GM18873 (cell line): ENCODE measurements at regions not wholly inside any gene's neighbourhood (a gene's known extent, or its start where the extent isn't known, plus 50 kb on each side); places are given as distances from the start of the nearest gene placed in this dataset.

Experiments used
- ATAC-seq: cut with Tn5 transposase; IDR thresholded peaks from one replicate; pipeline ENCODE4 v1.9.1; 2021; ENCODE audit warnings: mild to moderate bottlenecking, moderate library complexity, moderate number of reproducible peaks; ENCODE audit not compliant: unreplicated experiment, low FRiP score

DNA sequence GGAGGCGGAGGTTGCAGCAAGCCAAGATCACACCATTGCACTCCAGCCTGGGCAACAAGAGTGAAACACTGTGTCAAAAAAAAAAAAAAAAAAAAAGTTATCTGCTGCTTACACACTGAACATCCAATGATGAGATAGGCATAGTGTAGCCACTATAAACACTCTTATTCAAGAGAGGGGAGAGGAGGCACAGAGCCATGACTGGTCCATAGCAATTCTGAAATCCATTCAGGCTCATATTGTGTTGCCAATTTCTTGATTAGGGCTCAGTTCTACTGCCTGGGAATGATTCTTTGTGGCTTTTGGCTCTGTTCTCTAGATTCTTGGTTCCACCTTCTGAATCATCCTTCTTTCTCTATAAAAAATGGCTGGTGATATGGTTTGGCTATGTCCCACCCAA lies 136.1 kb downstream of the ZFP36L2 start:
- ATAC-seq: no peak

DNA sequence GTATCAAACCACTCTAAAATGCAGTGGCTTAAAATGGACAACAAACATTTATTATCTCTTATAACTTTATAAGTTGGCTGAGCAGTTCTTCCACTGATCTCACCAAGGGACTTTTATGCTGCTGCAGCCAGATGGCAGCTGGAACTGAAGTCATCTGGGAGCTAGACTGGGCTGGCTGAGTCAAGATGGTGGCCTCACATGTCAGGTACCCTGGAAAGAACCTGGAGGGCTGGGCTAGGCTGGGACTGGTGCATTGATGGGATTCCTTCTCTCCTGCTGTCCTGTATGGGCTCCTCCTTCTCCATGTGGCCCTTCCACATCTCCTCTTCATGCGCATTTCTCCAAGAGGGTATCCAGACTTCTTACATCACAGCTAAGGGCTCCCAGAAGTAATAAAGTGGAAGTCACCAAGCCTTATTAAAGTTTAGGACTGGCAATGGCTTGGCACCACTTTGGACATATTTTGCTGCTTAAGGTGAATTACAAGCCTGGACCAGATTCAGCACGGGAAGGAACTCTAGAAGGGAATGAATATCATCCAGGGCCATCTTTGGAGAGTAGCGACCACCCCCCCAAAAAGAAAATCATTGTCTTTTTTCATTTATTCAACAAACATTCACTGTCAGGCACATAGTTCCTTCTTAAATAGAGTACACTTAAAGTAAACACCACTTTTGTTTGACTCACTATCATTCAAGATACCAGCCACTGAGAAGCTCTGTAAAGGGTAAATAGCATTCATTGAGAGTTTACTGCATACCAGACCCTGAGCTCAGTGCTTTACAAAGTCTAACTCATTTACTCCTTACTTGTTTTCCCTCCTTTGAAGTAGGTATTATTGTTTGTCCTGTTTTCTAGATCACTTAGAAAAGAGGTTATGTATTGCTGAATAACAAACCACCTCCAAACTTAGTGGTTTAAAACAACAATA lies 138.0 kb downstream of the ZFP36L2 start:
- ATAC-seq: no peak

DNA sequence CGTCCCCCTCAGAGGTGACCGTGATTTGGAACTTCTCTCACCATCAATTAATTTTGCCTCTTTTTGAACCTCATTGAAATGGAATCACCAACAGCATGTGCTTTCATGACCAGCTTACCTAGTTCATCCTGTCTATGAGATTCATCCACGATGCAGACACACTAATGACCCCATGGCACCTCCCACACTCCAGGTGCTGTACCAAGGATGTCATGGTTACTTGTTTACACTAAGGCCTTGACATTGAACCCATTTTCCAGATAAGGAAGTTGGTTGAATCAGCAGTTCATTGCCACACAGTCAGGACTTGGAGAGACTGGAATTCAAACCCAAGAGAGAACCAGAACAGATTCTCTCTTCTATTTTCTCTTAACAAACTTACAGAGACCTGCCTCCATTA lies 139.0 kb downstream of the ZFP36L2 start:
- ATAC-seq: no peak

DNA sequence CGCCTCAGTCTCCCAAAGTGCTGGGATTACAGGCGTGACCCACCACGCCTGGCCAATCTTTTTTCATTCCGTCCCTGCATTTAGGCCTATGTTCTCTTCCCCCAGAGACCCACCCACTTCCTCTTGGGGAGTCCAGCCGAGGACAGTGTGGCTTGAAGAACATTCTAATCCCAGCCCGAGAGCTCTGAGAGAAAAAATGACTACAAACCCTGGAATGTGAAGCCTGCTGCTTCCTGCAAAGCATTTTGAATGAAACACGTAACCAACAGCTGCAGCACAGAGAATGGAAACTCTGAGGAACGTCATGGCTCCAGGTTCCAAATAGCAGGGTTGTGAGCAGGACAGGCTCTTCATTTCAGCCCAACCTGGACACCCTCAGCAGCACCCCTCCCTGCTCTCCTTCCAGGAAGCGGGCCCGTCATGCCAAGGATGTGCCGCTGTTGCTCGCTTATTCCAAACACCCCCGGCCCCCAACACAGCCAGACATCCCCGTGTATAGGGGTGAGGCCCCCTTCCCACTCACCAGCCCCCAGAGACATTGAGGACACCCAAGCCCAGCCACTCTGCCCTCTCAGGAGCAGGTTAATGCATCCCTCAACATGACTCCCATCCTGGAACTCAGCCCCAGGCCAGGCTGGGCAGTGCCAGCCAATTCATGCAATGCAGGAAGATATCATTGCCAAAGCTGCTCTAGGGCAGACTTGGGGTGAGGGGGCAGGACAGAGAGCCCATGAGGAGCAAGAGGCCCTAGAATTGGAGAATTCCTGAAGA lies 139.8 kb downstream of the ZFP36L2 start:
- no peak for ATAC-seq

DNA sequence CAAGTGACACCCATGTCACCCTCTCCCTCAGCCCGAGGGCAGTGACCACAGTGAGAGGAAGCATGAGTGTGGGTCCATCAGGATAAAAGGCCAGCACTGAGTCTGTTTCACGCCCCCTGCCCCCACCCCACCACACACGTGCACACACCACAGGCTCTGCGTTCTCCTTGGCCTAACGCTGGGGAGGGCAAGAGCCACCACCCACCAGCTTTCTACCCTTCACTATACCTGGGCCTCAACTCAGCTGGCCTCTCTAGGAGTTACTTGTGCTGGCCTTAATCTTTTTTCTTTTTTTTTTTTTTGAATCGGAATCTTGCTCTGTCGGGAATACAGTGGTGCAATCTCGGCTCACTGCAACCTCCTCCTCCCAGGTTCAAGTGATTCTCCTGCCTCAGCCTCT lies 140.5 kb downstream of the ZFP36L2 start:
- no peak for ATAC-seq

DNA sequence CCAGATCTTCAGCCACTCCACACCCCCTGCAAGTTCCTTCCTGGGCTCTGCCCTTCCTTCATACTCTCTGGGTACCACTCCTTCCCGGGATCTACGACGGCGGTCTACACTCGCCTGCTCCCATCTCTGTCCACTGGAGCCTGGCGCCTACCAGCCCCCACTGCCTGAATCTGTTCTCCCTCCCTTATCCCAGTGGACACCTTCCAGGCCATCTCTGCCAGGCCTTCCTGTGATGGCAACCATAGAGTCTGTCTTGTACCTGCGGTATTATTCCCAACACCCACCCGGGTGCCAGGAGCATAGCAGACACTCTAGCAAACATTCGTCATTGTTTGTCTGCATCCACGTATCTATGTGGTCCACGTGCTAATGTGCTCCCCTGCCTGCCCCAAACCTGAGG lies 140.9 kb downstream of the ZFP36L2 start:
- ATAC-seq: no peak

DNA sequence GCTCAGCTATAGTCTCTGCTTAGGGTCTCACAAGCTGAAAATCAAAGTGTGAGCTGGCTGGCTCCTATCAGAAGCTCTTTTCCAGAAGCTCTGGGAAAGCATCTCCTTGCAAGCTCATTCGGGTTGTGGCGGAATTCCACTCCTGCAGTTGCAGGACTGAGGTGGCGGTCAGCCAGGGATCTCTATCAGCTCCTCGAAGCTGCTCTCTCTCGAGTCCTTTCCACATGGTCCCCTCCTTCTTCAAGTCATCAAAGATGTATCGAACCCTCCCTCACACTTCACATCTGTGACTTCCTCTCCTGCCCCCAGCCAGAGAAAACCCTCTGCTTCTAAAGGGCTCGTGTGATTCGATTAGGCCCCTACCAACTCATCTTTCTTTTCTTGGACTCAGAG lies 141.7 kb downstream of the ZFP36L2 start:
- ATAC-seq: no peak

DNA sequence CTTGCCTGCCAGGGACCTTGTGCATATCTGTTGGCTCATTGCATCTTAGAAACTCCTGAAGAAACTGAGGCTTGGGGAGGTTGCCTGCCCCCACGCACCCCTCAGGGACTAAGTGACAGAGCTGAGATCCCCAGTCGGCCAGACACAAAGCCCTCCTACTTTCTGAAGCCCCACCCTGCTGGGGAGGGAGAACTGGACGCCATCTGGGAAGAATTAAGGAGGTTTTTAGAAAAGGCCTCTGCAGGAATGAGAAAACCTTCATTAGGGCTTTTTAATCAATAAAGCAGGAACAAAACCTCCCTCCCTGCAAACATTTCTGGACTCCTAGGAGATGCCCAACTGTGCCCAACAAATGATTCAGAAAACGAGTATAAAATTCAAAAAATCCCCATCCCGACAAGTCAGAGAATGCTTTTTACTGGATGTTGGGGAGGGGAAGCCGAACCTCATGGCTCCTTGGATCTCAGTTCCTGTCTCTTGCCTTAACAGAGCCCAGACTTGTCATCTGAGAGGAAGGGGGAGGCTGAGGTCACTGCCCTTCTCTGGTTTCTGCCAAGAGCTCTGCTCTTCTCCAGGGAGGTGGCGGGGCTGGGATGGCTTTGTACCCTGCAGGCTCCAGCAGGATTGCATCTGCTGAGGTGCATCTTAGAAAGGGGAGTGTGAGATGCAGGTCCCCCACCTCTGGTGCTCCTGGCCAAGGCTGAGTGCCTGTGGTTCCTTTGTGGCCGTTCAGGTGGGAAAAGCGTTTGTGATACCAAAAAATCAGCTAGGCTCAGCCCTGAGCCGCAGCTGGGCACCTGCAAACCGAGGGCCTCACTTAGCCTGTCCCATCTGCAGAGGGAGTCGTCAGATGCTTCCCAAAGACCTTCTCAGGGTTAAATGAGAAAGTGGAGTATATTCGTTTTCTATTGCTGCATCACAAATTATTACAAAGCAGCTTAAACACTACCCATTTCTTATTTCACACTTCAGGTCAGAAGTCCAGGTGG lies 142.4 kb downstream of the ZFP36L2 start:
- ATAC-seq: no peak

DNA sequence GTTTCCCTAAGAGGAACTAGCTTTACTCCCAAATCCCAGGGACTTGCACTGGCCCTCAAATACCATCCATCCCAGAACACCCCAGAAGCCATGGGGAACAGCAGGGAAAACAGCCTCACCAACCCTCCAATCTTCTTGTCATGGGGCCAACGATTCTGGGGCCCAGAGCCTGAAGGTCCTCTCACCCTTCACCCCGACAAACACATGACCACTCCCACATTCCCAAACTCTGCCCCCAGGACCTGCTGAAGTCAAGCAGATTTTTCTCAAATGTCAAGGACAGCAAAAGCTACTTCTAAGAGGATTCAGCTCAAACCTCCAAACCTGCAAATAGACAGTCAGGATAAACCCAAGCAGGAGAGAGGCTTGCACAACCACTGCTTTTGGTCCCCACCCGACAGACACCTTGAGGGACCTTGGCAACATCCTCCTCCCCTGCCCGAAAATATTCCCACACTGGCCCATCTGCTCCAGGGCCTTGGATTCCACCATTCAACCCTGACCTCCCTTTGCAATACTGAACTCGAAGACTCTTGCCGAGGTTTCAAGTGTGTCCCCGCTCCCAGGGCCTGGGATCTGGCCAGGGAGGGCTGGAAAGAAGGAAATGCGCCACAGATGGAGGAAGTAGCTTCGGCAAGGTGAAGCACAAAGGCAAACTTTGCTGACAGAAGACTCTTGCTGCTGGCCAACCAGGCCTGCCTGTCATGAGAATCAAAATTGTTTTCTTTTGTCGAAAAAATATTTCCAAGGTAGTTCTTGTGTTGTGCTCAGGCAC lies 143.3 kb downstream of the ZFP36L2 start:
- no peak for ATAC-seq

DNA sequence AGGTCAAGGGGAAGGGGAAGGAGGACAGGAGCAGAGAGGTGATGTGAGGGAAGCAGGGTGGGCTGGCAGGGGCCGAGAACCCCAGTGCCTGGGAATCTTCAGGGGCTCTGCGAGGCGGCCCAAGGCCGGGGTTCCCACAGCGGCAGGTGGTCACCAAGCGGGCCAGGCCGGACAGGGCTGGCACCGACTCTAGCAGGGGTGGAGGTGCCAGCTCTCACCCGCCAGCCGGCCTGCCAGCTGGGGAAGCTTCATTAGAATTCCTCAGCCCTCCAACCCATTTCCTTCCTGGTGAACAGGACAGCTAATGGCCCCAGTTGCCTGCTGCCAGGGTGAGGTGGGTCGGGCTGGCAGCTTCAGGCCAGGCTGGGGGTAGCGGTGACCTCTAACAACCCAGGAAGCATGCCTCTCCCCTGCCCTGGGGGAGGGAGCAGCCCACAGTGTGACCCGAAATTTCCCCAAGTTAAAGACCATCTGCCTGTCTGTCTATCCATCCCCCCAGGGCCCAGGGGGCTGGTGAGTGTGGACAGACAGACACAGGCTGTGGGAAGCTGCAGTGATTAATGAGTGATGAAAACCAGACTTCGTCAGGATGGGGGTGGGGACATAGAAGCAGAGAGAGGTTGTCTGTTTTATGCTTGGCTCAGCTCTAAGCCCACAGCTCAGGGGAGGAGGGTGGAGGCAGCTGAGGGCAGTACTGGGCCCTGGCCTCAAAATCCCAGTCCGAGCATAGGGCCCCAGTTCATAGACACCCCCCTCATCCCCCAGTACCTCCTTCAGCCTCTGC lies 144.1 kb downstream of the ZFP36L2 start:
- no peak for ATAC-seq

DNA sequence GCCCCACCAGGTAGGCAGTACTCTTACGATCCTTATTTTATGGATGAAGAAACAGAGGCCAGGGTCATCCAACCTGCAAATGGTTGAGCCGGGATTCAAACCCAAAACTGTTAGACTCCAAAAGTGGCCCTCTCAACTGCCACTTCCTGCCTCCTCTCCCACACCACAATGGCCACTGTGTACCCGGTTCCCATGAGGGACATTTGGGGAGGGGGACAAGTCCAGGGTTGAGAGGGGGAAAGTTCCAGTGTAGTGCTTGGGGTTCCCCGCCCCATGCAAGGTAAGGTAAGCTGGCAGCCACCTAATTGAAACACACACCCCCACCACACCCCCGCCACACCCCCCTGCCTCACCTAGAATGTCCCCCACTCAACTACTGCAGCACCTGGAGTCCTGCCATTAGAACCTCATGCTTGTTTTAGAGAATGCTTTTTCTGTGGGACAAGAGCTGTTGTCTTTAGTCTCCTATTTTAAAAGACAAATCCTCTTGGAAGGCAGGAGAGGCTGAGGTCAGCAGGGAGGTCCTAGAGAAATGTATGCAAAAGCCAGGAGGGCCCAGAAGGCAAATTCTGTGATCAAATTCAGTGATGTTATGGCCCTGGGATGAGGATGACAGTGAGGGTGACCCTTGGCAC lies 145.2 kb downstream of the ZFP36L2 start:
- no peak for ATAC-seq

DNA sequence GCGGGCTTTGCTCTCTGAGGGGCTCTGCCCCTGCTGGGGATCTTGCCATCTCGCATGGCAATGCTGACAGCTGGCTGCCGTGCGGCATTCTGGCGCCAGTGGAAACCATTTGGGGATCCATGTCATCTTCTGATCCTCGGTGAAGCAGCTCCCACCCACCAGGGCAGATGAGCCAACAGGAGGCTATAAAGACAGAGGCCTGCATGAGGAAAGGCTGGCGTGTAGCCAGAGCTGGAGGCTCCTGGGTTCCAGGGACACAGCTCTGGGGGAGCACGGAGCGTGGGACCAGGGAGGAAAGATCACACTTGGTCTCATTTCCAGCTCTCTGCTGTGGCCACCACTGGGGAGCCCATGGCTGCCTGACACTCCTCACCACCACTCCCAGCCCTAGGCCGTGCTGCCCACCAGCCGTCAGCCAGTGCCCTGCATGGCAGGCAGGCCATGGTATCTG lies 145.8 kb downstream of the ZFP36L2 start:
- no peak for ATAC-seq

DNA sequence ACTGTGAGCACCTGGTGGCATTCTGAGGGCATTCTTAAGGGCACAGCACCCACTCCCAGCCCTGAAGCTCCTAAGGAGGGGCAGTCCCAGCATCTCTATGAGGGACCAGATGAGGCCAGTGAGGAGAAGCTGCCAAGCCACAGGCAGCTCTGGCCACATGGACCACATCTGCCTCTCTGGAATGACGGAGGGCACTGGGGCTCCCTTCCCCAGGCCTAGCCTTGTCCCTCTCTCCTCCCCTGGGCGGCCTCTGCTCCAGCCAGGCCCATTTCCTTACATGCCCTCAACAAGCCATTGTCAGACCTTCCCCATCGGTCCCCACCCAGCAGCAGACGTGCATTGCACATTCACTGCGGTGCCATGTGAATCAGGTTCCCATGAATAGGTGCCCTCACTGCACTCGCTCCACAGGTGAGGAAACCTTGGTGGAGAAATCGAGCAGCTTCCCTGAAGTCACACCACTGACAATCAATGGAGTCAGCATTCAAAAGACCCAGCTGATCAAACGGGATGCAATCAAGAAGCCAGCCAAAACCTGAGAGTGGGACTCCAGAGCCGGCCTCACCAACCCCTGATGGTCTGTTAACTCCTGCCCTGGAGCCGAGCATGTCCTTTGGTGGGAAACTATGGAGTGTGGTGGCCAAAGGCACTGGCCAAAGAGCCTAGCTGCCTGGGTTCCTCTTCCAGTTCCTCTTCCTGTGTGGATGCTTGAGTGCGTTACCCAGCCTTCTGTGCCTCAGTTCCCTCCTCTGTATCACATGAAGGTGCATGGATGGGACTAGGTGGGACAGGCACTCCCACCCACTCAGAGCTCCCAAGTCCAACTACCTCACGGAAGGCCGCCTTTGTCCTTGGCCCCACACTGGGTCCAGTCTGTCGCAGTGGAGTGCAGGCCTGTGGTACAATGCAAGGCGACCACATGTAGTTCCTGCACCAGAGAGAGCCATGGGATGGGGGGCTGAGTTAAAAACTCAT lies 147.3 kb downstream of the ZFP36L2 start:
- no peak for ATAC-seq

DNA sequence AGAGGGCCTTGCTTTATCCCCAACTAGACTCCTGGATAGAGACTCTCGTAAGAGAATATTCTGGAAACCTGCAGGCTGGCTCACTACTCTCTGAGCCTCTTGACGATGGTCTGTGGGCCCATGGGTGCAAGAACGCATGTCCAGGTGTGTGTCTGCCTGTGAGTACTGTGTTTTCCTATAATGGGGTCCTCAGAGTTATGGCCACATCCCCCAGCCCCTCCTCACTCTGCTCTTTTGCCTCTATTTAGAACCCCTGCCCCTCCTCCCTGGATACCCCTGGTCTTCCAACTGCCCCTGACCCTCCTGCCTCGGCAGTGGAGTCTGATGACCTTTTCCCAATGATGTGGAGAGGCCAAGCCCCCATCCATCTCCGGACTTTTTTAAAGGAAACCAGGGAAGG lies 148.1 kb downstream of the ZFP36L2 start:
- no peak for ATAC-seq

DNA sequence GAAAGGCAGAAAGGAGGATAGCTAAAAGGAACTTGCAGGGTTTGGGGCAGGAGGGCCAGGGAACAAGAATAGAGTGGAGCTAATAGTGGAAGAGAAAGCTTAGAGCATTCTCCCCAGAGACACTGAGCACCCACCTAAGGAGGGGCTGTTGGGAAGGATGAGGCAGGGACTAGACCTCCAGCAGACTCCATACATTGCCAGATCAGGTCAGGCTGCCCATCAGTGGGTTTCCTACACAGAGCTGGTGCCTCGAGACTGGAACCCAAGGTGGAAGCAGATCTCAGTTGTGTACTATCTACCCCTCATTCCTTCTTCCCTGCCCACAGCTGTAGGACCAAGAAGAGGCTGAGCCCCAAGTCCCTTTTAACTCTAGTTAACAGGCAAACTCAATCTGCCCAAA lies 148.5 kb downstream of the ZFP36L2 start:
- ATAC-seq: no peak

DNA sequence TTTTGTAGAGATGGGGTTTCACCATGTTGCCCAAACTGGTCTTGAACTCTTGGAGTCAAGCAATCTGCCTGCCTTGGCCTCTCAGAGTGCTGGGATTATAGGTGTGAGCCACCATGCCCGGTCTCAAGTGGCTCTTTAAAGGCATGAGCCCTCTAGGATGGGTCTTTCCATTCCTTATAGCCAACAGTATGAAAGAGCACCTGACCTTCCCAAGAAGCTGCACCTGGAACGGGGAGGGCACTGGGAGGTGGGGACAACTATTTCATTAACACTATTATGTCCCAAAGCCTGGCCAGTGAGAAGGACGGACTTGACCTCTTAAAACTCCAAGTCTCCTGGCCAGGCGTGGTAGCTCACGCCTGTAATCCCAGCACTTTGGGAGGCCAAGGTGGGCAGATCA lies 149.7 kb downstream of the ZFP36L2 start:
- ATAC-seq: no peak

DNA sequence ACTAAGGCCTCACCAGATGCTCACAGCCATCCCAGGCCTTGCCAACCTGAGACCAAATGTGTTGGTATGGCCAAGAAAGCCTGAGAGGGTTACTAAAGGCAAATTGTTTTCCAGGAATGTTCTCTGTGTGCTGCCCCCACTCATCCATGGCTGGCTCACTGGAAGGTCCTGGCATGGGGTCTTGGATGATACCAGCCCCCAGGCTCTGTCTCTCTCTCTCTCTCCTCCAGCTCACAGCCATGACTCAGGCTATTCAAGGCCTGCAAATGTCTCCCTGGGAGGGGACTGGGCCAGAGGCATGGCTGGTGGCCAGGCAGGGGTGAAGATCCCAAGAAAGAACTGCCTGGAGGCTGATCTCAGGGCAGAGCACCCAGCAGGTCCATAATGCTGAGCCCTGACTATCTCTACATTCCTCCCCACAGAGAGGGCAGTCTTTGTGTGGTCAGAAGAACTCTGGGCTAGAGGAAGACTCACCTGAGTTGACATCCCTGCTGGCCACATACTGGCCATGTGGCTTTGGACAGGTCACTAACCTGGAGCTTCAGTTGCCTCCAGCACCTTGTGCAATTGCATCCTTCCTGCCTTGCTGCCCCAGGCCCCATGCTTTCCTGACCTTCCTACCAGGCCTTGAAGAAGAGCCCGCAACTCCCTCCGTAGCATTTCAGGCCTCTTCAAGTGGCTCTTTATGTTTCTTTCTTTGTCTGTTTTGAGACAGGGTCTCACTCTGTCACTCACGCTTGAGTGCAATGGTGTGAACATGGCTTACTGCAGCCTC lies 150.4 kb downstream of the ZFP36L2 start:
- no peak for ATAC-seq
